ENCODE measurements at regions not wholly inside any gene's neighbourhood (a gene's known extent, or its start where the extent isn't known, plus 50 kb on each side); places are given as distances from the start of the nearest gene placed in this dataset.
"Not testable (repeated sequence)": the region's sequence is repeated elsewhere in the genome, so short reads cannot be mapped to it uniquely, and the experiment has no call there.

GRCh38 chr2:192413812-192414681, 219.3 kb upstream of the TMEFF2 start:
- intact Hi-C loops (cut with micrococcal nuclease; ENCODE audit: unreplicated experiment): no loop called here
- ChIA-PET CTCF (ENCODE audit: unreplicated experiment) (no interaction called here), POLR2A (no interaction called here)
- no peaks in the 10 kb centered on the region for H4K20me1 ChIP-seq (ENCODE audit: insufficient read depth, low read length)
- no peaks in the 10 kb centered on the region for H3K36me3 ChIP-seq (ENCODE audit: insufficient read depth, low read length)
- DNase-seq (ENCODE audit: low spot score): no peak
- no peak for TF ChIP-seq EZH2phosphoT487 (IDR thresholded peaks at IDR 0.05; ENCODE audit: borderline replicate concordance, low read depth, low read length)
- TF ChIP-seq CTCF (conservative IDR thresholded peaks at IDR 0.05; ENCODE audit: low read length): no peak
- no peak overlapping the region for H3K4me3 ChIP-seq (ENCODE audit: low read depth, low read length, poor library complexity, severe bottlenecking)
- H3K9me3 ChIP-seq (ENCODE audit: low read length): no peaks in the 10 kb centered on the region
- H3K79me2 ChIP-seq (ENCODE audit: insufficient read depth, low read depth, low read length): no peaks in the 10 kb centered on the region
- no peaks in the 10 kb centered on the region for H3K9me2 ChIP-seq (ENCODE audit: insufficient read depth, low read length)
- no TSS peak for BruUV-seq (replicated peaks)
- H3K27ac ChIP-seq (ENCODE audit: low read depth, low read length, poor library complexity, severe bottlenecking): no peak overlapping the region
- H3K4me1 ChIP-seq (ENCODE audit: insufficient read depth, low read length, poor library complexity, severe bottlenecking): no peaks in the 10 kb centered on the region
- H2AFZ ChIP-seq (ENCODE audit: low read length): no peak overlapping the region
- H3K4me2 ChIP-seq (ENCODE audit: low read length): no peak overlapping the region

- CTCF ChIA-PET (ENCODE audit: unreplicated experiment); H3K9me2 ChIP-seq (ENCODE audit: insufficient read depth, low read length); H3K36me3 ChIP-seq (ENCODE audit: insufficient read depth, low read length); H3K79me2 ChIP-seq (ENCODE audit: insufficient read depth, low read depth, low read length); H3K4me3 ChIP-seq (ENCODE audit: low read depth, low read length, poor library complexity, severe bottlenecking); H2AFZ ChIP-seq (ENCODE audit: low read length); H3K4me2 ChIP-seq (ENCODE audit: low read length); intact Hi-C loops (cut with micrococcal nuclease; ENCODE audit: unreplicated experiment); BruUV-seq (replicated peaks); H3K9me3 ChIP-seq (ENCODE audit: low read length); H4K20me1 ChIP-seq (ENCODE audit: insufficient read depth, low read length); H3K27ac ChIP-seq (ENCODE audit: low read depth, low read length, poor library complexity, severe bottlenecking); POLR2A ChIA-PET; H3K4me1 ChIP-seq (ENCODE audit: insufficient read depth, low read length, poor library complexity, severe bottlenecking); DNase-seq (ENCODE audit: low spot score): not testable (repeated sequence)
These were observed 218.1 kb upstream of the TMEFF2 start for GRCh38 chr2:192412866-192413265.

GRCh38 chr2:192412394-192412793, 217.7 kb upstream of the TMEFF2 start:
- DNase-seq (ENCODE audit: low spot score): no peak
- Histone ChIP-seq H3K9me2 (ENCODE audit: insufficient read depth, low read length) (no peaks in the 10 kb centered on the region), H3K4me3 (ENCODE audit: low read depth, low read length, poor library complexity, severe bottlenecking) (no peak overlapping the region), H2AFZ (ENCODE audit: low read length) (no peak overlapping the region), H3K36me3 (ENCODE audit: insufficient read depth, low read length) (no peaks in the 10 kb centered on the region), H3K79me2 (ENCODE audit: insufficient read depth, low read depth, low read length) (no peaks in the 10 kb centered on the region), H3K9me3 (ENCODE audit: low read length) (no peaks in the 10 kb centered on the region), H3K27ac (ENCODE audit: low read depth, low read length, poor library complexity, severe bottlenecking) (no peak overlapping the region), H3K4me2 (ENCODE audit: low read length) (no peak overlapping the region), H4K20me1 (ENCODE audit: insufficient read depth, low read length) (no peaks in the 10 kb centered on the region), H3K4me1 (ENCODE audit: insufficient read depth, low read length, poor library complexity, severe bottlenecking) (no peaks in the 10 kb centered on the region)
- intact Hi-C loops (cut with micrococcal nuclease; ENCODE audit: unreplicated experiment): no loop called here
- POLR2A ChIA-PET: no interaction called here
- no TSS peak for BruUV-seq (replicated peaks)
- CTCF ChIA-PET (ENCODE audit: unreplicated experiment): no interaction called here
- TF ChIP-seq EZH2phosphoT487 (IDR thresholded peaks at IDR 0.05; ENCODE audit: borderline replicate concordance, low read depth, low read length) (no peak), CTCF (conservative IDR thresholded peaks at IDR 0.05; ENCODE audit: low read length) (no peak)
